H1 (cell line): ENCODE measurements at regions not wholly inside any gene's neighbourhood (a gene's known extent, or its start where the extent isn't known, plus 50 kb on each side); places are given as distances from the start of the nearest gene placed in this dataset.

ENCODE experiments used
- HDAC6 ChIP-seq: IDR thresholded peaks from one replicate; pipeline ENCODE4 v1.7.1; 2012; ENCODE audit warnings: low read depth, mild to moderate bottlenecking, inconsistent platforms, low read length, moderate library complexity
- NANOG ChIP-seq: IDR thresholded peaks from 2 replicates; pipeline ENCODE4 v1.6.1; 2011; ENCODE audit warnings: low read length, low read depth, mild to moderate bottlenecking, inconsistent platforms; ENCODE audit not compliant: insufficient read depth, poor library complexity, severe bottlenecking
- PHF8 ChIP-seq: fragments of 200-600 bp; sonication (generic); conservative IDR thresholded peaks from 2 replicates; pipeline ENCODE4 v1.7.1; 2012; ENCODE audit warnings: low read depth, mild to moderate bottlenecking, inconsistent platforms, low read length, moderate library complexity
- RBBP5 ChIP-seq: IDR thresholded peaks from 2 replicates; pipeline ENCODE4 v1.7.1; 2012; ENCODE audit warnings: low read depth, mild to moderate bottlenecking, inconsistent platforms, low read length, moderate library complexity, borderline replicate concordance
- RNF2 ChIP-seq: fragments of 200-900, 300-1000 bp; sonication (generic); IDR thresholded peaks from 2 replicates; pipeline ENCODE4 v1.7.1; 2016; ENCODE audit warnings: borderline replicate concordance, low read depth, mild to moderate bottlenecking, antibody characterized with exemption, low read length; ENCODE audit not compliant: poor library complexity, severe bottlenecking; ENCODE audit errors: missing control alignments
- SUZ12 ChIP-seq: fragments of 200-600 bp; sonication (generic); IDR thresholded peaks from 2 replicates; pipeline ENCODE4 v1.6.1; 2012; ENCODE audit warnings: mild to moderate bottlenecking, inconsistent platforms, low read length, moderate library complexity, mixed read lengths
- TF ChIP-seq, protein P1 (sequence below): IDR thresholded peaks from 2 replicates; pipeline ENCODE4 v1.6.1; 2012; ENCODE audit warnings: inconsistent platforms

DNA sequence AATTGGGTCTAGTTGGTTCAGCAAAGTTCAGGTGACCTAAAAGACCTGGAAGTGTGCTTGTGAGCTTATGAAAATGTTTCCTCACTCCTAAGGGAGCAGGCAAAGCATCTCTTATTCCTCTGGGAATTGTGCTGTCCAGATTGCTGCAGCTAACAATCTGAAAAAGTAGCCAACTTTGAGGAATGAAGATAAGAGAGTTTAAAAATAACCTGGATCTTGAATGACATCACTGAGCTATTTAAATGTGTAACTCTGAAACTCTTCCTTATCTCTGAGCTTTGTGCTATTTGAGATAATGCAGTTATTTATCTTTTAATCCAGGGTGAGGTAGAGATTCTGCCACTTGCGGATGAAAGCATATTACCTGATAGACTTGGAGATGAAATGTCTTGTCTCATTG lies 384.8 kb downstream of the PPP4R3C start (continued):
- TF ChIP-seq RNF2 (no peak), PHF8 (no peak), NANOG (no peak), SUZ12 (no peak), RBBP5 (no peak), HDAC6 (no peak)
- TF ChIP-seq, protein P1, sequence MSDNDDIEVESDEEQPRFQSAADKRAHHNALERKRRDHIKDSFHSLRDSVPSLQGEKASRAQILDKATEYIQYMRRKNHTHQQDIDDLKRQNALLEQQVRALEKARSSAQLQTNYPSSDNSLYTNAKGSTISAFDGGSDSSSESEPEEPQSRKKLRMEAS = no peak
